ENCODE measurements at regions not wholly inside any gene's neighbourhood (a gene's known extent, or its start where the extent isn't known, plus 50 kb on each side); places are given as distances from the start of the nearest gene placed in this dataset.

DNA sequence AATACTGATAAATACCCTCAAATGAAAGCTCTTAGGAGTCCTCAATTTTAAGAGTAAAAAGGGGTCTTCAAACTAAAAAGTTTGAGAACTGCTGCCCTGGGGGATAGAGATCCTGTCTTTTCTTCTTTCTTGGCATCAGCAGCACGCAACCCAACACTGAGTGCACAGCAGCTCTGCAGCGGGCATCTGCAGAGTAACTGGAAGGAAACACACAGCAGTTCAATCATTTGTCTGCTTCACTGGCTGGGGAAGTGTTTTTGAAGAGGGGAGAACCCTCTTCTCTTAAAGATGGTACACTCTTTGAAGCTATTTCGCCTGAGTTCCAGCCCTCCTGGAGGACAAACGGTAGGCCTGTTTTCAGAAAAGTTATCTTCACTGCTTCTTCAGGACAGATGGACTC, 193.6 kb downstream of the FGFR2 start:
- DNase-seq, result no peak

DNA sequence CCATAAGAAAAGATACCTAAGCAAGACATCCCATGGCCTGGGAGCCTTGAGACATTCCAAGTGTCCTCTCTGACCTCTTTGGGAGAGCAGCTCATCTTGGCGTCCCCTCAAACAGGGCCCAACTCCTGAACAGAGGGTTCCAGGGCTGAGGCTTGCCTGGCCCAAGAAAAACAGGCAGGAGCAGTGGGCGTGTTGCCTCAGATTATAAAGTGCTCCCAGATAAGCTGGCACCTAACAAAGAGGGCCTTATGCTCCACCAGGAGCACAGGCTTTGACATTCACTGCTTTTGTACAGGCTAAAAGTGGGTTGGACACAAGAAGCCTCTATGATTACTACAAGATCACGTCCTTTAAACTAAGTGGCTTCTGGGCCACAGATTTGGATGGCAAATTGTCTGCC, 193.1 kb downstream of the FGFR2 start:
- DNase-seq, result no peak

DNA sequence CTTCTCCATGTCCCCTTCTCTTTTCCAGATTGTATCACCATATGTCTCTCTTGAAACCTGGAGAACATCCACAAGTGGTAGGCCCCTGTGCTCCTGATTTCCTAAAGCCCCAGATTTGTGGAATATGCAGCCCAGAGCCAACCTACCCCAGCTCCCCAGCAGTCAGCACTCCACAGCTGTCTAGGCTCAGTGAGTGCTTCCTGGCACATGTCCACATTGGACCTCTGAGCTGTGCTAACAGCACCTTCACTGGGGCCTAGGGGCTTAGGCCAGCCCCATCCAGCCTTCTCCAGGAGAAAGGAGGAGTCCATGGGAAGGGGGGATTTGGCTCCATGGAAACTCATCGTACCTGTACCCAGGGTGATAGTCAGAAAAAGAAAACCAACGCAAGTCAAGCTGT, 192.7 kb downstream of the FGFR2 start:
- peak; percentile 14 for DNase-seq

DNA sequence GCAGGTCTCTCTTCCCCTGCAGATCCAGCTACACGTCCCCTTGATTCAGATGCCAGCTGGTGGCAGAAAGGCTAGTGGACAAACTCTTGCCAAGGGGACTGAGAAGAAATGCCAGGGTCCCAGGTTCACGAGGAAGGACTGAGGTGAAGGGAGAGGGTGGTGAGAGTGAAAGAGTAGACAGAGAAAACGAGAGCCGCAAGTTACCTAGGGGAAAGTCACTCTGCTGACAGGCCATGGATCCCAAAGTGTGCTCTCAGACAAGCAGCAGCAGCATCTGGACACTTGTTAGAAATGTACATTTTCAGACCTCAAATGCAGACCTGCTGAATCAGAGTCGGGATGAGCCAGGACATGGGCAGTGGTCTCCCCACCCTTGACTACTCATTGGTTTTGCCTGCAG, 192.3 kb downstream of the FGFR2 start:
- no peak for DNase-seq

DNA sequence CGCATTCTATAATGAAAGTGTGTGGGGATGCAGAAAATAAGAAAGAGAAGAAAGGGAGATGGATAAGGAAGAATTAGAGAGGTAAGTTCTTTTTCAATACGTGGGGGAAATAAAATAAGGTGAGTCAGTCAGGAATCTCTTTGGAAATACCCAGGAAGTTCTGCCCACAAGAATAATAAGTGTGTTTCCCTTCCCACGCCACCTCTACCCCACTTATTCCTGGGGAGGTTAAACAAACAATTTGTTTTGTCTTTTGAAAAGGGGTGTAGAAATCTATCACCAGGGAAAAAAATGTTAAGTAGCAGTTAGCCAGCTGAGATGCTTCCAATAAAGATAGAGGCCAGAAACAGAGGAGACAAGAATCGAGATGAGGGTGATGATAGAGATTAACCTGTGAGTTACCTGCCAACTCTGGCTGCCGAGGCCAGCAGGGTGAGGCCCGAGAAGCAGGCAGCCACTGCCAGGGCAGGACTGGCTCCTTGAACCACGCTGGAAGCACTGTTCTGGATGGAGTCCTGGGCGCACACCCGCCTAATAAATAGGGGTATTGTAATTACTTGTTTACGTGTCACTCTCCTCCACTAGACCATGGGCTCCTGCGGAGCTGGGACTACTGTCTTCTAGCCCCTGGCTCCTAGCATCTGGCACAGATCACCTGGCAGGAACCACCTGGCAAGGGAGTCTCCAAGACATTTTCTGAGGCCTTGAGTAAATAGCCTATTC, 191.3 kb downstream of the FGFR2 start:
- no peak for DNase-seq

DNA sequence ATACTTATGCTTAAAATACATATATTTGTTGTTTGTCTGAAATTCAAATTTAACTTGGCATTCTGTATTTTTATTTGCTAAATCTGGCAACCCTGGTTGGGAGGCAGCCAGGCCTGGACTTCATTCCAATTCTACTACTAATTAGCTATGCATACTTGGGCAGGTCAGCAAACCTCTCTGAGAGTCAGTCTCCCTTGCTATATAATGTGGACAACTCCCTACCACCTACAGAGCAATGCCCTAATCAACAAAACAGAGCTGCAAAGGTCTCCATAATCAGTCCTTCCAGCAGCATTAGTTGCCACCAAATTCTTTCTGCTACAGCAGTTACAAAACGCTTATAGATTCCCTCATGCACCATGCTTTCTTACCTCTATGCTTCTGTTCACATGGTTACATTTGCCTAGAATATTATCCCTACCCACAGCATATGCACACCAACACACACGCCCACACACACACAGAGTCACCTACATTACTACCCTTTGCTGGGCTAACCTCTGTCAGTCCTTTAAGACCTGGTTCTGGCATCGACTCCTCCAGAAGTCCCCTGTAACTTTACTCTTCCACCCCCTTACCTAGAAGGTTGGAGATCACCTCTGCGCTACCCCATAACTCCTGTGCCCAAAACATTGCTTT, 188.7 kb downstream of the FGFR2 start:
- DNase-seq, result no peak

DNA sequence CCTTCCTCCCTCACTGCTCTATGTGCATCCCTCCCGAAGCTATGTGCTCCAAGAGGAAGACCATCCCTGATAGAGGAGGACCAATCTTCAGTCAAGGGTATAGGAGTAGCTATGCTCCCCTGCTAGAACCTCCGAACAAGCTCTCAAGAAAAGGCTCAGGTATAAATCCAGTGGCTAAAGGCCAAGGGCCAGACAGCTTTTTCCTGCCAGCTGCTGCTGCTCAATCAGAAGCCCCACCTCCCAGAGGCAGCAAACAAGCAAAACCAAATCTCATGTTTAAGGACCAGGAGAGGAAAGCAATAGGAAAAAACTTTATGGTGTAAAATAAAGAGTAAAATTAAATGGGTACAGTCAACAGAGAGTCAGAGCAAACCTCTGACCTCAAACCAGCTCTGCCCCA, 187.2 kb downstream of the FGFR2 start:
- no peak for DNase-seq

DNA sequence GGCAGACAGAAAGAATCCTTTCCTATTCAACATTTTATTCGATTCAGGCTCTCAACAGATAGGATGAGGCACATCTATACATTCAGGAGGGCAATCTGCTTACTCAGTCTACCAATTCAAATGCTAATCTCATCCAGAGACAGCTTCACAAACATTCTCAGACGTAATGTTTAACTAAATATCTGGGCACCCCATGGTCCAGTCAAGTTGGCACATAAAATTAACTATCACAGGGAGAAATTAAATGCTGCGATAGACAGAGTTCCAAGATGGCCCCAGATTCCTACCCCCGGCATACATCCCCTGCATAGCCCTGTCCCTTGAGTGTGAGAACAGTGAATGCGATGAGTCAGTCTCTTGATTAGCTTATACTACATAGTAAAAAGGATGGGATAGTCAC, 184.3 kb downstream of the FGFR2 start:
- DNase-seq, result no peak

DNA sequence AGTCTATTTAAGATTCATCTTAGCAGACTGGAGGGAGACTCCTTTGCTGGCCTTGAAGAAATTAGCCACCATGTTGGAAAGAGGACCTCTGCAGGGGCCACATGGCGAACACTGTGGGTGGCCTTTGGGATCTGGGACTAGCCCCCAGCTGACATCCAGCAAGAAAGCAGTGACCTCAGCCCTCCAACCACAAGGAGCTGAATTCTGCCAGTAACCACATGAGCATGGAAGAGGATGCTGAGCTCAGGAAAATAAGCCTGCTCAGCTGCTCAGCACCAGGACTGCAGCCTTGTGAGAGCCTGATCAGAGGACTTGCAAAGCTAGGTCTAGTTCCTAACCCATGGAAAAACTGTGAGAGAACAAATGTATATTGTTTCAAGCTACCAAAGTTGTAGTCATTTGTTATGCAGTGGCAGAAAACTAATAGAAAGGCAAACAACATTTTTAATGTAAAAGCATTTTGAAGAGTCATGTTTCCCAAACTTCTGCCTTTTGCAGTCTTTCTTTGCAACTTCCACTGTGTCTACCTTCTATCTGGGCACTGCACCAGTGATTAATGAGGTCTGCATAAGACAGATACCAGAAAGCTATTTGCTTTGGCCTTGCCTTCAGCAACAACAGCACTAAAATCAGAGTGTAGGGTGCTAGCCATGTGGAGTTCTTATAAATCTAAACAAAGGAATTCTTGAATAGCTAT, 183.7 kb downstream of the FGFR2 start:
- DNase-seq, result no peak

DNA sequence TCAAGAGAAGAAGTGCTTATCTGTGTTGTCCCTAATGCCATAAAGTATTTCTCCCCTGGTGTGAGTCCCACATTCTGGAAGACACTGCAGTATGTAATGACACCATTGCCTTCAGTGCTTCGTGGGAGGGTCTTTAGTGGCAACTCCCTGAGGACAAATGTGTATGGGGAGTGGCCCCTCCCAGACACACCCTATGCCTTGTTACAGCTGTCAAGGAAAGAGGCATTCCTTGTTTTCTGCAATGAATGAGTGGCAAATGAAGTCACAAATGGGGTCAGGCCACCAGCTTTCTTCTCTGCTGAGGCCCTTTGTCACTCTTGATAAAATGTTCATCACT, 183.2 kb downstream of the FGFR2 start:
- DNase-seq, result no peak

DNA sequence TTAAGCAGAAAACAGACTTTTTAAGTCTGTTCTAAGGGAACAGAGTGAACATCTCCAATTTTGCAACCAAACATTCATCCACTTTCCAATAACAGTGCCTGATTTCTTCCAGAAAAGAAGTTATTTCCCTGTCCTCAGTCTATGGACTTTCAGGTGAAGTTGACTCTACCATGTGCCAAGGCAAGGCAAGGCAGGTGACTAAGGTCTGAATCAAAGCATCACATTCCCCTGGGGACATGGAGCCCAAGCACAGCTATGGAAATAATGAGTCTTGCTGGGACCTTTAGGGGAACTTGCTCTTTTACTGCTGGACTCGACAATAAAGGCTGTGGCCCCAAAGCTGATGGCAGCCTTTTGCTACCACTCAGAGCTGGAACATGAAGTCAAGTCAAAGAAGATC, 182.2 kb downstream of the FGFR2 start:
- no peak for DNase-seq

DNA sequence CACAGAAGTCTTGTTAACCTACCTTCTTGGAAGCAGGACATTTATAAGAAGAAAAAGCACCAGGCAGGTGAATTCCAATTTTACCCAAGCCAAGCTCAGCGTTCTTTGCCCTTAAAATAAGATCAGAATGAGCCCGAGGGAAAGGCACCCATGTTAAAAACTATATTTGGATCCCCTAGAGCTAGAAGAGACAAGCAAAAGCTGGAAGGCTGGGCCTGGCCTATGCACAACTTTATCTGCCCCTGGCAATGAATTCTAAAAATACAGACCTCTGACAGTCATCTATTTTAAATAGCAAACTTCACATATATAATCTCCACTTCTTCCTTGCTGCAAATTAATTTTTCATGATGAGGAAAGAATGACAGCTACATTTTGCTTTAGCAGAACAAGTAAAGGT, 180.9 kb downstream of the FGFR2 start:
- no peak for DNase-seq

DNA sequence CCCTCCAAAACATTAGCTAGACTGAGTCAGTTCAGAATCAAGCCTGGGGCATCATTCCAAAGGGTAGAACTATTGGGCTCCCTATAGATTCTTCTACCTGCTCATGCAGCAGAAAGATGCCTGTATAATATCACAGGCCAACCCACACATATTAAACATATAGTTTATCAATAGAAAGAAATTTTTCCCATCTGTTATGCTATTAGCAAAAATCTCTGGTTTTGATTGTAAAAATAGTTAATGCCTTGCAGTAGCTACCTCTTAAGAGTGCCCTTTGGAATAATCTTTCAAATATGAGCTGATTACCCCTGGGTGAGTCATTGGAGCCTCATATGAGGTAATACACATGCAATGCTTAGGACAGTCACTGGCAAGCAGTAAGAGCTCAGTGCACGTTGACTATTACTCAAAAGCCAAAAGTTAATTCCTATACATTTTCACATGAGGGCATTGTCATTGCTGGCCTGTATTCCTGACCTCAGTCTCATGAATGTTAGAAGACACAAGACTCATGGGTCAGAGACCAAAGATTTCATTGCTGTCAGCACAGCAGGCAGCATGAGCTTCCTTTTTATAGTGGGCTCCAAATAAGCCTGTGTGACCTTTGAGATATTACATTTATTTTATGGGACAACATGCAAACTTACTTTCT, 180.0 kb downstream of the FGFR2 start:
- no peak for DNase-seq

DNA sequence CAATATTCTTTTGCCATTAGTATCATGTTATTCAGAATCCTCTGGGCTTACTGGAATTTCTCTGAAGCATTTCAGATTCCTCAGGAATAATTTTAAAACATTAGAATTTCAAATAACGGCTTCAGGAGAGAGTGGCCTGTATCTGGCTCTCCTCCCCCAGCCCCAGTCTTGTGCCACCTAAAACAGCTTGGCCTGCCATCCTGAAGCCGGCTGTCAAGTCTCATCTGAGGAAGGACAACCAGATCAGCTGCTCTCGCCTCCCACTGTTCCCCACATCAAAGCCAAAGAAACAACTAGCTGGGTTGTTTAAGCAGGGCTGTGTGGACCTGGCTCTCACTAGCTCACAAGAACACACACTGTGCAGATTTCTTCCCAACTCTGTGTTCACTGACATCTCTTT, 178.2 kb downstream of the FGFR2 start:
- DNase-seq, result no peak

DNA sequence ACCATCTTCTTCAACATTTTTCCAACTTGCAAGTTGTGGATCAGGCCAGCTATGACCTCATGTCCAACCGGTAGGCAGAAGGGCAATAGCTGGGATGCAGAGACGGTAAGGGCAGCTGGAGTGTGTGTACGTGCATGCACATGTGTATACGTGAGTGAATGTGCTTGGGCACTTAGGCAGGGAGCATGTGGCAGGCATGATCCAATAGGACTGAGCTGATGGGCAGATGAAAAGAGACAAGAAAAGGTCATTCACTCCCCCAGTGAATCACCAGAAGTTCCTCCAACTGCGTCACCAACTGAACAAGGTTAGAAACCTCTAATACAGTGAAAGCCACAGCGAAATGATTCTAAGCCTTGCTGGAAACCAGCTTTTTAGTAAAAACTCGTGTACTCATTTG, 176.1 kb downstream of the FGFR2 start:
- no peak for DNase-seq

DNA sequence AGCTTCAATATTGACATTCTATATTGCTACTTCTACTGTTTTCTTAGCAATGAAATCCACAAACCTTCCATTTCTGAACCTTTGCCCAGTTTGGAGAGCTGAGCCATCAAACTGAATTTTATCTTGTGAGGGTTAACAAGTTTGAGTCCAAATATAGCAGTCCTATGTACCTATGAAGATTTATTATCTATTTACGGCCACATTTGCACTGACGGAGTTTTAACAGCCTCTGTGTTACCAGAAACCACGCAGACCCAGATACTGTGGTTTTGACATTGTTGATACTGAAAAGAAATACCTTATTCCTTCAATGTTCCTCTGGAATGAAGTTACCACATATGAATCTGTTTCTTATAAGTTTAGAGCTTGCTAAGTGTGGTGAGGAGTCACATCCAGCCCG, 172.6 kb downstream of the FGFR2 start:
- no peak for DNase-seq

DNA sequence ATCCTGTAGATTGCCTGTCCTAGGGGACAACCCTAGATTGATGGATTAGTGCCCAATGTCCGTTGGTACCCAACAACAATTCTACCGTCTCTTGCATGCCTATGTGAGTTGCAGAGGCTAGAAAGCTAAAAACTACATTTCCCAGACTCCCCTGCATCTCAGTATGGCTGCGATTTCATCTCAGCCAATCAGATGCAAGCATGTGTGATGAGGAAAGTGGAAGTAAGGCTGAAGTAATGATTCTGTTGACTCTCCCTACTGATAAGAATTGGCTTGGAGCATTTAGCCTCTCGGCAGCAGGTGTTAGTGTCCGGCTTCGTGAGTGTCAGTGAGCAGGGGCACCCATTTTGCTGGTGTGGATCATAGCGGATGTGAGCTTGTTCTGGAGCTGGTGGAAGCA, 171.9 kb downstream of the FGFR2 start:
- no peak for DNase-seq

All from NCI-H1694 treated with DMSO at 0.1 percent for 48 hours (cell line).